ENCODE measurements at regions not wholly inside any gene's neighbourhood (a gene's known extent, or its start where the extent isn't known, plus 50 kb on each side); places are given as distances from the start of the nearest gene placed in this dataset.

DNA sequence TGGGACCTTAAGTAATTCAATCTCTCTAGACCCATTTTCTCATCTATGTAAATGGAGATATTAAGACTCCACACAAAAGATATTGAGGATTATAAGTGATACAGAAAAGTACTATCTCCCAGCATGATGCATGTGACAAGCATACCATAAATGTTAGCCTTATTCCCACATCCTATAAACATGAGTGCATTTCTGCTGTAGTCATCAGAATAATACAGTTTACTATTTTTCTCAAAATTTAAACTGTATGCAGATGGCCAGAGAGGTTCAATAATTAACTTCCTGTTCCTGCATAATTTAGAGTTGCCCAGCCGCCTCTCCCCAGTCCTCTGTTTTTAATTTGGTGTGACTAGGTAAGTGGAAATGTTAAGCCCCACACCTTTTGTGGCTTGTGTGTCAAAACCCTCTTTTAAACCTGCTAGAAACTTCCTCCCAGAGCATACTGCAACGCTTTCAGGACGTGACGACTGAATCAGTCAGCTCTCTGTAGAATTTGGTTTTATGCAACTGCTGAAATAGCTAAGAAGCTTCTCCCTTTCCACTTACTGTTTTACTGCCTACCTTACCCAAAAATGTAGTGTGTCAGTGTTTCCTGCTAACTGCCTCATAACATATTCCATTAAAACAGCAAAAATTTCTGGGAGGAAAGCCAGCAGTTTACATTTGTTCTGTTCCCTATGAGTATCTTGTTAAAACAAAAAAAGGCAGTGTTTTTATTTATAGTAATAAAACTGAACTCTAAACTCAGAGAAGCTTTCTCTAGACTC, 1037.9 kb downstream of the EPHA3 start:
- TF ChIP-seq, protein P1, sequence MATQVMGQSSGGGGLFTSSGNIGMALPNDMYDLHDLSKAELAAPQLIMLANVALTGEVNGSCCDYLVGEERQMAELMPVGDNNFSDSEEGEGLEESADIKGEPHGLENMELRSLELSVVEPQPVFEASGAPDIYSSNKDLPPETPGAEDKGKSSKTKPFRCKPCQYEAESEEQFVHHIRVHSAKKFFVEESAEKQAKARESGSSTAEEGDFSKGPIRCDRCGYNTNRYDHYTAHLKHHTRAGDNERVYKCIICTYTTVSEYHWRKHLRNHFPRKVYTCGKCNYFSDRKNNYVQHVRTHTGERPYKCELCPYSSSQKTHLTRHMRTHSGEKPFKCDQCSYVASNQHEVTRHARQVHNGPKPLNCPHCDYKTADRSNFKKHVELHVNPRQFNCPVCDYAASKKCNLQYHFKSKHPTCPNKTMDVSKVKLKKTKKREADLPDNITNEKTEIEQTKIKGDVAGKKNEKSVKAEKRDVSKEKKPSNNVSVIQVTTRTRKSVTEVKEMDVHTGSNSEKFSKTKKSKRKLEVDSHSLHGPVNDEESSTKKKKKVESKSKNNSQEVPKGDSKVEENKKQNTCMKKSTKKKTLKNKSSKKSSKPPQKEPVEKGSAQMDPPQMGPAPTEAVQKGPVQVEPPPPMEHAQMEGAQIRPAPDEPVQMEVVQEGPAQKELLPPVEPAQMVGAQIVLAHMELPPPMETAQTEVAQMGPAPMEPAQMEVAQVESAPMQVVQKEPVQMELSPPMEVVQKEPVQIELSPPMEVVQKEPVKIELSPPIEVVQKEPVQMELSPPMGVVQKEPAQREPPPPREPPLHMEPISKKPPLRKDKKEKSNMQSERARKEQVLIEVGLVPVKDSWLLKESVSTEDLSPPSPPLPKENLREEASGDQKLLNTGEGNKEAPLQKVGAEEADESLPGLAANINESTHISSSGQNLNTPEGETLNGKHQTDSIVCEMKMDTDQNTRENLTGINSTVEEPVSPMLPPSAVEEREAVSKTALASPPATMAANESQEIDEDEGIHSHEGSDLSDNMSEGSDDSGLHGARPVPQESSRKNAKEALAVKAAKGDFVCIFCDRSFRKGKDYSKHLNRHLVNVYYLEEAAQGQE (tag by site-specific recombination; IDR thresholded peaks at IDR 0.05), result no peak
- TF ChIP-seq TCF7L2 (IDR thresholded peaks at IDR 0.05; ENCODE audit: borderline replicate concordance, low read depth, low read length) (no peak), CTCF (tag by site-specific recombination; IDR thresholded peaks at IDR 0.05) (no peak), ZNF621 (tag by site-specific recombination; IDR thresholded peaks at IDR 0.05) (no peak), ZNF747 (tag by site-specific recombination; IDR thresholded peaks at IDR 0.05) (no peak)

Data from HEK293 (cell line).